ENCODE measurements at regions not wholly inside any gene's neighbourhood (a gene's known extent, or its start where the extent isn't known, plus 50 kb on each side); places are given as distances from the start of the nearest gene placed in this dataset.
"Not testable (repeated sequence)": the region's sequence is repeated elsewhere in the genome, so short reads cannot be mapped to it uniquely, and the experiment has no call there.

DNA sequence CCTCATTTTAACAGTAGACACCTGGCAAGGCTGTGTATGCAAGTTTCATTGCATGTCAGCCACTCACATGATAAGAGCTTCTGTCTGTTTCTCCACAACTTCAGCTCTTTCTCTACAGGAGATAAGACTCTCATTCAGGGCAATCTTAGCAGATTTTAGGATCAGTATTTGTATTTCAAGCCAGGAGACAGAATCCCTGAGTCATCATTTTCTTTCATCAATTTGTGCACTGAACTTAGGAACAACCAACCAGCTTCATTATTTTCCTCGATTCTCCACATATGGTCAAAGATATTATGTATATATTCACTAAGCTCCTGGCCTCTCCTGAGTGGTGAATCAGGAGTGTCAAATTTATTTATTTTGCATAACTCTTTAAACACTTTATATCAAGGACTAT is 181.8 kb upstream of the CCNH start:
- CTCF ChIA-PET: no interaction called here
- POLR2A ChIA-PET: no interaction called here
- no peaks in the 10 kb centered on the region for H3K4me1 Mint-ChIP-seq
- H3K36me3 Mint-ChIP-seq (ENCODE audit: low read depth): no peaks in the 10 kb centered on the region
- H3K27me3 Mint-ChIP-seq: no peaks in the 10 kb centered on the region
- H3K27ac Mint-ChIP-seq: no peak overlapping the region
- H3K4me3 Mint-ChIP-seq: no peak overlapping the region
- no peak for DNase-seq
- no peaks in the 10 kb centered on the region for H3K9me3 Mint-ChIP-seq

DNA sequence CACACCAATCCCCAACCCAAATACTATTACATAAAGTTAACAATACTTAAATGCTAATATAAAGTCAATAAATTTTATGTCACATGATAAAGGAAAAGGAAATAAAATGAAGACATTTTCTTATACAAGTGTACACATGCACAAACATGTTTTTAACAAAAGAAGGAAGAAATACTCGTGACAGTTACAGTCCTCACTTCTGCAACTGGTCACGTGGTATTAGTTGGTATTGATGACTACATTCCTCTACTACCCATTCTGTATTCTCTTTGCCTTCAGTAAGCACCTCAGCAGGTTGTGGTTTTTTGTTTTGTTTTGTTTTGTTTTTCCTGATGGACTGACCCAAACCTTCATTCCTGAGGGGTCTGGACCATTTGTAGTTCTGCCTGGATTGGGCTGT is 176.9 kb upstream of the CCNH start:
- no peaks in the 10 kb centered on the region for H3K9me3 Mint-ChIP-seq
- DNase-seq: no peak
- no peaks in the 10 kb centered on the region for H3K36me3 Mint-ChIP-seq (ENCODE audit: low read depth)
- H3K4me3 Mint-ChIP-seq: no peak overlapping the region
- H3K4me1 Mint-ChIP-seq: no peaks in the 10 kb centered on the region
- H3K27ac Mint-ChIP-seq: no peak overlapping the region
- ChIA-PET CTCF (no interaction called here), POLR2A (no interaction called here)
- H3K27me3 Mint-ChIP-seq: no peaks in the 10 kb centered on the region

DNA sequence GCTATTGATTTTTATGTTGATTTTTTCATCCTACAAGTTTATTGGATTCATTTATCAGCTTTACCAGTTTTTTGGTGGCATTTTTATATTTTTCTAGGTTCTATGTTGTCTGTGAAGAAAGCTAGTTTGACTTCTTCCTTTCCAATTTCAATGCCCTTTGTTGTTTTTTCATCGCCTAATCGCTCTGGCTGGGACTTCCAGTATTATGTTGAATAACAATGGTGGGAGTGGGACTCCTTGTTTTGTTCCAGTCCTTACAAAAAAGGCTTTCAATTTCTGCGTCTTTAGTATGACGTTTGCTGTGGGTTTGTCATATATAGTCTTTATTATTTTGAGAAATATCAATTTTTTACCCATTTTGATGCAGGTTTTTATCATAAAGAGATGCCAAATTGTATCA is 175.6 kb upstream of the CCNH start:
- Mint-ChIP-seq H3K4me3 (no peak overlapping the region), H3K9me3 (no peaks in the 10 kb centered on the region), H3K36me3 (ENCODE audit: low read depth) (no peaks in the 10 kb centered on the region), H3K27ac (no peak overlapping the region), H3K4me1 (no peaks in the 10 kb centered on the region), H3K27me3 (no peaks in the 10 kb centered on the region)
- POLR2A ChIA-PET: no interaction called here
- CTCF ChIA-PET: no interaction called here
- DNase-seq: no peak

DNA sequence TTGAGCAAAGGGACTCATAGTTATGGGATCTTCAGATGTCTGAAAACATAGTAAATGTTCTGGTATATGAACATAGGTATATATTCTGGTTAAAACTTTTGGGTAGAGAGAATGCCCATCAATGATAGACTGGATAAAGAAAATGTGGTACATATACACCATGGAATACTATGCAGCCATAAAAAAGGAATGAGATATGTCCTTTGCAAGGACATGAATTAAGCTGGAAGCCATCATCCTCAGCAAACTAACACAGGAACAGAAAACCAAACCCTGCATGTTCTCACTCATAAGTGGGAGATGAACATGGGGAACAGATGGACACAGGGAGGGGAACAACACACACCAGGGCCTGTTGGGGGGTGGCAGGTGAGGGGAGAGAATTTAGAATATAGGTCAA is 171.0 kb upstream of the CCNH start:
- POLR2A ChIA-PET; H3K27me3 Mint-ChIP-seq; H3K9me3 Mint-ChIP-seq; H3K36me3 Mint-ChIP-seq (ENCODE audit: low read depth); DNase-seq; CTCF ChIA-PET; H3K27ac Mint-ChIP-seq; H3K4me3 Mint-ChIP-seq; H3K4me1 Mint-ChIP-seq: not testable (repeated sequence)

DNA sequence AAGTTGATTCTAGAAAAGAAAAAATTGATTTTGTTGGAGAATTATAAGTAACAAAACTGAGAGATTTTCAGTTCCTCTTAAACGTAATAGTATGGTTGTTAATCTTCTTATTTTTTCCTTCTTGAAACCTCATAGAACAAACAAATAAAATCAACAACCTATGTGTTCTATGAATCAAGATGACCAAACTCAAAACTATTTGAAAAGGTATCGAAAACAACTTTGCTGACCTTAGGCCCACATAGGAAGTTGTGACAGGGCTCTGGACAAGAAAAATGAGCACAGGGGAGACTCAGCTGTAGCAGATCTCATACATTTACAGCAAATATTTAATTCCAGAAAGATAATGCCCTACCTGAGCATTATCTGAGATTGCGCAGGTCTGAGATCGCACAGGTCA is 169.4 kb upstream of the CCNH start:
- ChIA-PET CTCF (no interaction called here), POLR2A (no interaction called here)
- H3K9me3 Mint-ChIP-seq: no peaks in the 10 kb centered on the region
- DNase-seq: no peak
- H3K4me1 Mint-ChIP-seq: no peaks in the 10 kb centered on the region
- H3K27me3 Mint-ChIP-seq: no peaks in the 10 kb centered on the region
- no peak overlapping the region for H3K27ac Mint-ChIP-seq
- H3K4me3 Mint-ChIP-seq: no peak overlapping the region
- H3K36me3 Mint-ChIP-seq (ENCODE audit: low read depth): no peaks in the 10 kb centered on the region

DNA sequence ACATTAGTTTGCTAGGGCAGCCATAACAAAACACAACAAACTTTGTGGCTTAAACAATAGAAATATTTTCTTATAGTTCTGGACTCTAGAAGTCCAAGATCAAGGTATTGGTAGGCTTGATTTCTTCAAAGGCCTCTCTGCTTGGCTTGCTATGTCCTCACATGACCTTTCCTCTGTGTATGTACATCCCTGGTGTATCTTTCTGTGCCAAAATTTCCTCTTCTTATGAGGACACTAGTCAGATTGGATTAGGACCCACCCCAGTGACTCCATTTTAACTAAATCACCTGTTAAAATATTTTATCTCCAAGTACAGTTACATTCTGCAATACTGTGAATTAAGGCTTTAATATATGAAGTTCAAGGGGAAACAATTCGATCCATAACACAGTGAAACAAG is 168.9 kb upstream of the CCNH start:
- DNase-seq: no peak

DNA sequence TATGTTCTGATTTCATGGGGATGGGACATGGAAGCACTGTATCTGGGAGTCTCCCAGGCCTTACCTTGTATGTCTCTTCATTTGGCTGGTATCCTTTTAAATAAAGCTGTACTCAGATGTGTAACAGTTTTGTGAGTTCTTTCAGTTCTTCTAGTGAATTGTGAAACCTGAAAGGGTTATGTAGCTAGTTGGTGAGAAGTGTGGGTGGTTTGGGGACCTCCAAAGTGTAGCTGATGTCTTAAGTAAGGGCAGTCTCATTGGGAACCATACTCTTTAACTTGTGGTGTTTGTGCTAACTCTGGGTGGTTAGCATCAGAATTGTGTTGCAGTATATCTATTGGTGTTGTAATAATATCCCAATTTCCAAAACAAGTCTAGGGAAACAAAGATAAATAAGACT is 166.9 kb upstream of the CCNH start:
- Mint-ChIP-seq H3K9me3 (no peaks in the 10 kb centered on the region), H3K4me3 (no peak overlapping the region), H3K27ac (no peak overlapping the region), H3K4me1 (no peaks in the 10 kb centered on the region), H3K36me3 (ENCODE audit: low read depth) (no peaks in the 10 kb centered on the region), H3K27me3 (no peaks in the 10 kb centered on the region)
- POLR2A ChIA-PET: no interaction called here
- DNase-seq: no peak
- CTCF ChIA-PET: no interaction called here

More for the DNA sequence above, 168.9 kb upstream of the CCNH start:
- ChIA-PET CTCF (no interaction called here), POLR2A (no interaction called here)
- Mint-ChIP-seq H3K36me3 (ENCODE audit: low read depth) (no peaks in the 10 kb centered on the region), H3K4me3 (no peak overlapping the region), H3K27me3 (no peaks in the 10 kb centered on the region), H3K27ac (no peak overlapping the region), H3K9me3 (no peaks in the 10 kb centered on the region), H3K4me1 (no peaks in the 10 kb centered on the region)

DNA sequence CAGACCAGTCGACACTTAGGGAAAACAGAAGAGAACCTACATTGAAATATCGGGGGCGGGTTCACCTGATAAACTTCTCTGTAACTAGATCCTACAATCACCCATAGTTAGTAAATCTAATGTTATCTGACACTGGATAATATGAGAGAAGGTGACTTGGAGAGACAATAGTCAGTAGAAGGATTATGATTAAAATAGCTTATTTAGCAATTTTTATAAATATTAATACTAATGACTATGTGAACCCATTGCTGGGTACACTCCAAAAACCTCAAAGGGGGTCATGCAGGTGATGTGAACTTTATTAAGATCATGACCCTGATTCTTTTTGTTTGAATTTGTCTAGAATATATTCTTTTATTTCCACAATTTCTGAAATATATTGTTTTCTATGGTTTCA is 164.1 kb upstream of the CCNH start:
- Mint-ChIP-seq H3K4me3 (no peak overlapping the region), H3K27me3 (no peaks in the 10 kb centered on the region), H3K36me3 (ENCODE audit: low read depth) (no peaks in the 10 kb centered on the region), H3K9me3 (no peaks in the 10 kb centered on the region), H3K4me1 (no peaks in the 10 kb centered on the region), H3K27ac (no peak overlapping the region)
- CTCF ChIA-PET: no interaction called here
- POLR2A ChIA-PET: no interaction called here
- no peak for DNase-seq

DNA sequence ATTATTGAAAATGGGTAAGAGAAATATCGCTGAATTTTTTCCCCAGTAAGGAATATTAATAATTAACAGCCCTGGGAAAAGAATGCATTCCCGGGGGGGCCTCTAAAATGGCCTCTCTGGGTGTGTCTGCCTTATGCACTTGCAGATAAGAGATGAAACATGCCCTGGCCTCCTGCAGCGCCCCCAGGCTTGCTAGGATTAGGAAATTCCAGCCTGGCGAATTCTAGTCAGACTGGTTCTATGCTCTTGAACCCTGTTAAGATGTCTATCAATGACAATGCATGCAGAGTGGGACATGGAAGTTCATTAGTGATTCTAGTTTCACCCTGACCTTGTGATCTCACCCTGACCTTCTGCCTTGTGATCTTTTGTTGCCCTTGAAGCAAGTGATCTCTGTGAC is 163.6 kb upstream of the CCNH start:
- DNase-seq; H3K4me1 Mint-ChIP-seq; CTCF ChIA-PET; H3K36me3 Mint-ChIP-seq (ENCODE audit: low read depth); H3K4me3 Mint-ChIP-seq; H3K9me3 Mint-ChIP-seq; POLR2A ChIA-PET; H3K27me3 Mint-ChIP-seq; H3K27ac Mint-ChIP-seq: not testable (repeated sequence)

DNA sequence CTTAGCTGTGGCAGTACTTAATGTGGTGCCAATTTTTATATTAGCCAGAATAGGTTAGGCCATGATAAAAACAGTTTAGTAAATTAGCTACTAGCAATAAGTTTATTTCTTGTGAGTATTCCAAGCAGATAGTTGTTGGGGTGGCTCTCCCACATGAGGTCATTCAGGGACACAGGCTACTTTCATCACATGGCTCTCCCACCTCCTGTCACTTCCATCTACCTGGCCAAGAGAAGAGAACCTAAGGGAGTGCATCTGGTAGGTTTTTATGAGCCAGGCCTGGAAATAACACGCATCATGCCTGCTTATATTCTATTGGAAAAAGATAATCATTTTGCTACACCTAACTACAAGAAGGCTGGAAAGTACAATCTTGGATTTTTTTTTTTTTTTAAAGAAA is 161.4 kb upstream of the CCNH start:
- Mint-ChIP-seq H3K36me3 (ENCODE audit: low read depth) (no peaks in the 10 kb centered on the region), H3K27ac (no peak overlapping the region), H3K4me1 (no peaks in the 10 kb centered on the region), H3K27me3 (no peaks in the 10 kb centered on the region), H3K9me3 (no peaks in the 10 kb centered on the region), H3K4me3 (no peak overlapping the region)
- DNase-seq: no peak
- POLR2A ChIA-PET: no interaction called here
- CTCF ChIA-PET: no interaction called here

DNA sequence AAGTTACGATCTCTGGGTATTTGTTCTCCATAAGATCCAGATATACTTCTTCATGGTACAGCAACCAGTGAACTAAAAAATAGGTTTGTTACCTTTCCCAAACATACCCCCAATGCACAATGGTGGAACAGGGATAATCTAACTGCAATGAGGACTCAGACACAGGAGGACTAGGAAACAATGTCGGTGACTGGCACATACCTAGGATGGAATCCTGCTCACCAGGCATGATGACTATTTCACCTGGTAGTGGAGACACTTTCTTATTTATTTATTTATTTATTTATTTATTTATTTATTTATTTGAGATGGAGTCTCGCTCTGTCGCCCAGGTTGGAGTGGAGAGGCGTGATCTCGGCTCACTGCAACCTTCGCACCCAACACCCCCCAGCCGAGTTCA is 159.9 kb upstream of the CCNH start:
- Mint-ChIP-seq H3K9me3 (no peaks in the 10 kb centered on the region), H3K36me3 (ENCODE audit: low read depth) (no peaks in the 10 kb centered on the region), H3K27ac (no peak overlapping the region), H3K4me3 (no peak overlapping the region), H3K27me3 (no peaks in the 10 kb centered on the region), H3K4me1 (no peaks in the 10 kb centered on the region)
- ChIA-PET CTCF (no interaction called here), POLR2A (no interaction called here)
- DNase-seq: no peak

DNA sequence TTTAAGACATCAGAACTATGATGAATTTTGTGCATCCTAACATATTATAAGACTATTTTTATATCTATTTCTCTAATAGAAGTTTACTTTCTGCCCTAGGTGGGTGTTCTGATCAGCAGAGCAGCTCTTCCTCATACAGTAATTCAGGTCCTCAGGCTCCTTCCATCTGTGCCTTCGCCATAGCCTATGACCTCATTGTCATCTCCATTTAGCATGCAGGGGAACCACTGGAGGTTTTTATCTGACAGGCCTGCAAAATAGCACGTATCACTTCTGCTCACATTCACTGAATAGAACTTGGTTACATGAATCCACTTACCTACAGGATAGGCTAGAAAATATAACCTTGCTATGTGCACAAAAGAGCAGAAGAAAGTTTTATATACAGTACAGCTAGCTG is 159.4 kb upstream of the CCNH start:
- POLR2A ChIA-PET: no interaction called here
- Mint-ChIP-seq H3K4me1 (no peaks in the 10 kb centered on the region), H3K27me3 (no peaks in the 10 kb centered on the region), H3K9me3 (no peaks in the 10 kb centered on the region), H3K4me3 (no peak overlapping the region), H3K36me3 (ENCODE audit: low read depth) (no peaks in the 10 kb centered on the region), H3K27ac (no peak overlapping the region)
- CTCF ChIA-PET: no interaction called here
- no peak for DNase-seq

DNA sequence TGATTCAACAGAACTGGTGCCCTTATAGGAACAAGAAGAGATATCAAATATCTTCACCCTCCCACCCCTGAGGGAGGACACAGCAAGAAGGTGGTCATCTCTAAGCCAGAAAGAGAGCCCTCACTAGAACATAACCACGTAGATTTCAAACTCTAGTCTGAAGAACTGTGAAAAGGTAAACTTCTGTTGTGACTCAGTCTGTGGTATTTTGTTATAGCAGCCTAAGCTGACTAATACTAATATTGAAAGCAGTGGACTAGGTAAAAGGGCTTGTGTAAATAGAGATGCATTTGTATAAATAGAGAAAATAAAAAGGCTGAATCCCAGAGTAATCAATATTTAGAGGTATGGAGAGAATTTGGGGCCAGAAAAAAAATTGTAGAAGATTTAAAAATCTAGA is 157.6 kb upstream of the CCNH start:
- CTCF ChIA-PET: no interaction called here
- POLR2A ChIA-PET: no interaction called here
- no peaks in the 10 kb centered on the region for H3K36me3 Mint-ChIP-seq (ENCODE audit: low read depth)

DNA sequence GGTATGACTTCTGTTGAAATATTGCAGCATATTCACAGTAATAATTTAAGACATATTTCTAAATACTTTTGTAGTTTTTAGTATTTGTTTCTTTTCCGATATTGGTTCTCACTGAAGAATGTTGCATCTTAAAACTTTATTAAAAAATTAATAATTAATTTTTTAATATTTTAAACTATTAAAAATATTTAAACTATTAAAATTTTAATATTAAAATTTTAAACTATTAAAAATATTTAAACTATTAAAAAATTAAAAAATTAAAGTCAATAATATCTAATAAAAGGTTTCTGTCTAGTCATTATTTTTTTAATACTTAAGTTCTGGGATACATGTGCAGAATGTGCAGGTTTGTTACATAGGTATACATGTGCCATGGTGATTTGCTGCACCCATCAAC is 149.3 kb upstream of the CCNH start:
- no peak for DNase-seq
- ChIA-PET CTCF (no interaction called here), POLR2A (no interaction called here)
- H3K4me1 Mint-ChIP-seq: no peaks in the 10 kb centered on the region
- no peak overlapping the region for H3K4me3 Mint-ChIP-seq
- no peaks in the 10 kb centered on the region for H3K9me3 Mint-ChIP-seq
- no peaks in the 10 kb centered on the region for H3K27me3 Mint-ChIP-seq
- no peak overlapping the region for H3K27ac Mint-ChIP-seq
- H3K36me3 Mint-ChIP-seq (ENCODE audit: low read depth): no peaks in the 10 kb centered on the region

More for the DNA sequence above, 157.6 kb upstream of the CCNH start:
- no peak for DNase-seq
- Mint-ChIP-seq H3K9me3 (no peaks in the 10 kb centered on the region), H3K27me3 (no peaks in the 10 kb centered on the region), H3K27ac (no peak overlapping the region), H3K4me1 (no peaks in the 10 kb centered on the region), H3K4me3 (no peak overlapping the region)

DNA sequence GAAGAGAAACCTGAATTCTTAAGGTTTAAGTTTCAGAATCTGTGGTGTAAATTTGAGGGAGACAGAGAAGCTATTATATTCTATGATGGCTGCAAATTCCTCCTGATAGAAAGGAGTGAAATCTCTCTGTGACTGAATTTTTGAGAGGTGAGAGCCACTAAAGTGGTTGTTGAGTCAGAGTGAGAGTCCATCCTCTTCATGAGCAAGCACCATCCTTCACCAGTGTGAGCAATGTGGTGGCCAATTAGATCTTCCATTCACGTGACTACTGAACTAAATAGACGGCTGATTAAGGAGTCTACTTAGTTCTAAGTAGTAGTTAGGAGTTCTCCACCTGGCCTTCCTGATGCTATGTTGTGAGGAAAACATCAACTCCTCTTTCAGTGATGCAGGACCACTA is 147.8 kb upstream of the CCNH start:
- no peaks in the 10 kb centered on the region for H3K27me3 Mint-ChIP-seq
- no peak overlapping the region for H3K27ac Mint-ChIP-seq
- H3K4me3 Mint-ChIP-seq: no peak overlapping the region
- no peaks in the 10 kb centered on the region for H3K4me1 Mint-ChIP-seq
- H3K36me3 Mint-ChIP-seq (ENCODE audit: low read depth): no peaks in the 10 kb centered on the region
- POLR2A ChIA-PET: no interaction called here
- H3K9me3 Mint-ChIP-seq: no peaks in the 10 kb centered on the region
- CTCF ChIA-PET: no interaction called here
- no peak for DNase-seq

All from activated CD4-positive, alpha-beta memory T cell treated with anti-CD3 and anti-CD28 coated beads, Interleukin-2, amount 10 ng/mL, durations not matched to agents 7 days and 5 days (primary cell).